Liver (tissue), 3 donors: ENCODE measurements at regions not wholly inside any gene's neighbourhood (a gene's known extent, or its start where the extent isn't known, plus 50 kb on each side); places are given as distances from the start of the nearest gene placed in this dataset.

ENCODE experiments used
- CTCF ChIP-seq: fragments of 150-350 bp; IDR thresholded peaks from 2 replicates; pipeline ENCODE4 v1.5.1; 2017; ENCODE audit warnings: improper control_type of control experiment, low read depth, low read length; ENCODE audit not compliant: missing input control
- JUND ChIP-seq, 2 donors: IDR thresholded peaks; 2 replicates each; pipeline ENCODE4 v1.6.1; 2016; ENCODE audit warnings: antibody characterized with exemption in 2 of 2
- RAD21 ChIP-seq, 2 donors: IDR thresholded peaks; 2 replicates each; pipeline ENCODE4 v1.6.1; 2016; ENCODE audit warnings: antibody characterized with exemption in 2 of 2, mild to moderate bottlenecking in 2 of 2
- donor health status: healthy.
- donor health status: healthy.

- TF ChIP-seq JUND (IDR thresholded peaks at IDR 0.05) = no peak
- TF ChIP-seq CTCF = no peak
- no peak for TF ChIP-seq RAD21 (IDR thresholded peaks at IDR 0.05)
Measured at GRCh38 chr2:200022511-200022910, 67.1 kb downstream of the MAIP1 start.
